ENCODE measurements at regions not wholly inside any gene's neighbourhood (a gene's known extent, or its start where the extent isn't known, plus 50 kb on each side); places are given as distances from the start of the nearest gene placed in this dataset.

GRCh38 chr20:11822540-11822794 lies 95.2 kb upstream of the BTBD3 start:
- no peak overlapping the region for H3K4me3 ChIP-seq (ENCODE audit: low read depth, low read length)
- no peak for TF ChIP-seq CTCF (IDR thresholded peaks at IDR 0.05; ENCODE audit: control insufficient read depth, extremely low read depth, insufficient read depth)
- no peak for DNase-seq (ENCODE audit: low read depth)

- no peak overlapping the region for H3K4me3 ChIP-seq (ENCODE audit: low read depth, low read length)
- TF ChIP-seq CTCF (IDR thresholded peaks at IDR 0.05; ENCODE audit: control insufficient read depth, extremely low read depth, insufficient read depth), result no peak
- no peak for DNase-seq (ENCODE audit: low read depth)
Measured at GRCh38 chr20:11826334-11826733, 91.4 kb upstream of the BTBD3 start.

GRCh38 chr20:11832397-11832796 lies 85.3 kb upstream of the BTBD3 start:
- no peak overlapping the region for H3K4me3 ChIP-seq (ENCODE audit: low read depth, low read length)
- TF ChIP-seq CTCF (IDR thresholded peaks at IDR 0.05; ENCODE audit: control insufficient read depth, extremely low read depth, insufficient read depth), result no peak
- no peak for DNase-seq (ENCODE audit: low read depth)

- DNase-seq (ENCODE audit: low read depth), result no peak
- H3K4me3 ChIP-seq (ENCODE audit: low read depth, low read length), result no peak overlapping the region
- TF ChIP-seq CTCF (IDR thresholded peaks at IDR 0.05; ENCODE audit: control insufficient read depth, extremely low read depth, insufficient read depth), result no peak
Measured at GRCh38 chr20:11832851-11833250, 84.8 kb upstream of the BTBD3 start.

- DNase-seq (ENCODE audit: low read depth), result no peak
- no peak for TF ChIP-seq CTCF (IDR thresholded peaks at IDR 0.05; ENCODE audit: control insufficient read depth, extremely low read depth, insufficient read depth)
Measured at GRCh38 chr20:11833825-11834224, 83.9 kb upstream of the BTBD3 start.

GRCh38 chr20:11838076-11838636 lies 79.5 kb upstream of the BTBD3 start:
- no peak for TF ChIP-seq CTCF (IDR thresholded peaks at IDR 0.05; ENCODE audit: control insufficient read depth, extremely low read depth, insufficient read depth)
- no peak overlapping the region for H3K4me3 ChIP-seq (ENCODE audit: low read depth, low read length)
- no peak for DNase-seq (ENCODE audit: low read depth)

More at GRCh38 chr20:11833825-11834224, 83.9 kb upstream of the BTBD3 start:
- no peak overlapping the region for H3K4me3 ChIP-seq (ENCODE audit: low read depth, low read length)

- DNase-seq (ENCODE audit: low read depth), result no peak
- H3K4me3 ChIP-seq (ENCODE audit: low read depth, low read length), result no peak overlapping the region
- no peak for TF ChIP-seq CTCF (IDR thresholded peaks at IDR 0.05; ENCODE audit: control insufficient read depth, extremely low read depth, insufficient read depth)
Measured at GRCh38 chr20:11841972-11842461, 75.7 kb upstream of the BTBD3 start.

Measured in LNCaP clone FGC (cell line).